K562 (cell line): ENCODE measurements at regions not wholly inside any gene's neighbourhood (a gene's known extent, or its start where the extent isn't known, plus 50 kb on each side); places are given as distances from the start of the nearest gene placed in this dataset.

Source experiments
- ATAC-seq: fragments of 200-7000 bp; cut with Tn5 transposase; 3 replicates; pipeline ENCODE4 v1.9.1; 2020; ENCODE audit warnings: moderate library complexity
- BruUV-seq: library from RNA; stranded (reverse); fragments of 400-500 nt; replicated peaks from 2 replicates; lab custom pipeline; 2021; lab: Mats Ljungman, UMichigan
- CTCF ChIA-PET: fragments of 300-600 bp; formaldehyde crosslinking; extraction: SDS; loops from one replicate; lab custom pipeline; 2021; ENCODE audit warnings: low intra/inter-chr PET ratio; lab: Yijun Ruan, JAX
- POLR2A ChIA-PET: fragments of 300-600, 350-650 bp; sonication (Branson Sonifier 250); formaldehyde crosslinking; extraction: SDS; loops from one replicate; lab custom pipeline; 2021; ENCODE audit warnings: antibody characterized with exemption, inconsistent platforms; lab: Yijun Ruan, JAX
- DNase-seq, 4 experiments: peaks; one replicate each; pipeline versions ENCODE4 v3.0.0 to v3.0.0-alpha.2; 2011 to 2018; ENCODE audit warnings: low spot score in 3 of 4, mixed read lengths in 3 of 4; ENCODE audit errors: extremely low read depth in 1 of 4
- FAIRE-seq: peaks from 2 replicates; lab custom pipeline; 2011; peaks lifted over from hg19 to GRCh38; lab: Jason Lieb, UNC
- H2AFZ ChIP-seq: 2 replicates; pipeline ENCODE4 v1.6.0; 2011; ENCODE audit warnings: low read depth, low read length, control low read depth, inconsistent platforms
- H3K27ac ChIP-seq: fragments of 200-600 bp; 3 replicates; pipeline ENCODE4 v1.8.0; 2011; ENCODE audit warnings: low read depth, mild to moderate bottlenecking, control low read depth, inconsistent platforms, low read length, moderate library complexity, mixed read lengths; ENCODE audit errors: extremely low read depth
- H3K27me3 ChIP-seq, 2 experiments: fragments of 300-600 bp in 1 of 2; 2 replicates in 1 of 2; 3 replicates in 1 of 2; pipeline versions ENCODE4 v1.6.0 to v1.8.0; 2011; ENCODE audit warnings: inconsistent platforms in 2 of 2, low read length in 2 of 2, mild to moderate bottlenecking in 1 of 2, mixed read lengths in 1 of 2, moderate library complexity in 1 of 2; ENCODE audit not compliant: control insufficient read depth in 2 of 2, insufficient read depth in 2 of 2
- H3K36me3 ChIP-seq: fragments of 300-600 bp; 3 replicates; pipeline ENCODE4 v1.8.0; 2011; ENCODE audit warnings: mild to moderate bottlenecking, low read length, inconsistent platforms; ENCODE audit not compliant: control insufficient read depth, insufficient read depth
- H3K4me1 ChIP-seq, 2 experiments: fragments of 200-600 bp in 1 of 2; replicated peaks in 1 of 2; 2 replicates in 1 of 2; 3 replicates in 1 of 2; pipeline versions ENCODE4 v1.5.1 to v1.8.0; 2011; ENCODE audit warnings: inconsistent platforms in 2 of 2, low read length in 2 of 2, mild to moderate bottlenecking in 1 of 2, mixed read lengths in 1 of 2, moderate library complexity in 1 of 2; ENCODE audit not compliant: control insufficient read depth in 2 of 2, insufficient read depth in 2 of 2
- H3K4me2 ChIP-seq: 2 replicates; pipeline ENCODE4 v1.6.1; 2011; ENCODE audit warnings: low read length, control low read depth, inconsistent platforms, mixed read lengths; ENCODE audit not compliant: insufficient read depth
- H3K4me3 ChIP-seq: fragments of 200-600 bp; sonication (generic), shearing (Covaris generic); 2 replicates; pipeline ENCODE4 v1.5.1; 2016; ENCODE audit warnings: control low read depth, inconsistent platforms
- H3K79me2 ChIP-seq: fragments of 200-600 bp; 3 replicates; pipeline ENCODE4 v1.8.0; 2011; ENCODE audit warnings: low read length, inconsistent platforms; ENCODE audit not compliant: control insufficient read depth, insufficient read depth
- H3K9ac ChIP-seq, 2 experiments: 2 replicates each; pipeline versions ENCODE4 v1.6.0 to v1.6.1; 2011; ENCODE audit warnings: low read depth in 2 of 2, low read length in 2 of 2, control low read depth in 1 of 2, inconsistent platforms in 1 of 2, mild to moderate bottlenecking in 1 of 2, mixed read lengths in 1 of 2; ENCODE audit not compliant: insufficient read depth in 1 of 2
- H3K9me1 ChIP-seq: one replicate; pipeline ENCODE4 v1.6.0; 2011; ENCODE audit warnings: inconsistent platforms, mild to moderate bottlenecking, low read length, moderate library complexity; ENCODE audit not compliant: control insufficient read depth, insufficient read depth
- H3K9me3 ChIP-seq: replicated peaks from 2 replicates; pipeline ENCODE4 v1.5.1; 2011; ENCODE audit warnings: low read depth, low read length, inconsistent platforms; ENCODE audit not compliant: control insufficient read depth, insufficient read depth
- H4K20me1 ChIP-seq: replicated peaks from 2 replicates; pipeline ENCODE4 v1.6.1; 2011; ENCODE audit warnings: low read length, inconsistent platforms, mixed read lengths; ENCODE audit not compliant: control insufficient read depth, insufficient read depth
- CREBBP ChIP-seq: IDR thresholded peaks from one replicate; pipeline ENCODE4 v1.6.1; 2012; ENCODE audit warnings: low read depth, mild to moderate bottlenecking, control low read depth, inconsistent platforms, low read length
- CXXC5 ChIP-seq: fragments of 250-450 bp; sonication (Bioruptor Pico); IDR thresholded peaks from 2 replicates; pipeline ENCODE4 v1.8.0; 2022; ENCODE audit warnings: inconsistent platforms, mild to moderate bottlenecking, moderate library complexity
- FOXK1 ChIP-seq: sonication (generic); formaldehyde crosslinking; IDR thresholded peaks from 2 replicates; pipeline ENCODE4 v1.8.0; 2022; ENCODE audit warnings: missing genetic modification reagents, mild to moderate bottlenecking, borderline replicate concordance
- KLF1 ChIP-seq: fragments of 450-650 bp; IDR thresholded peaks from 2 replicates; pipeline ENCODE4 v1.6.1; 2016; ENCODE audit warnings: missing genetic modification characterization, missing compliant biosample characterization
- KLF16 ChIP-seq: IDR thresholded peaks from 2 replicates; pipeline ENCODE4 v1.6.1; 2016; ENCODE audit warnings: antibody characterized with exemption
- OTX1 ChIP-seq: fragments of 450-650 bp; formaldehyde crosslinking; IDR thresholded peaks from 2 replicates; pipeline ENCODE4 v1.4.0; 2022; ENCODE audit warnings: mild to moderate bottlenecking
- PML ChIP-seq: IDR thresholded peaks from 2 replicates; pipeline ENCODE4 v1.6.1; 2012; ENCODE audit warnings: low read length, inconsistent platforms
- POLR3G ChIP-seq: IDR thresholded peaks from 2 replicates; pipeline ENCODE4 v1.6.1; 2011; ENCODE audit not compliant: insufficient read length, insufficient replicate concordance; ENCODE audit errors: extremely low read depth
- ZFPM2 ChIP-seq: fragments of 250-450 bp; sonication (Bioruptor Pico); IDR thresholded peaks from 2 replicates; pipeline ENCODE4 v1.5.1; 2022; ENCODE audit warnings: mild to moderate bottlenecking
- ZNF75A ChIP-seq: fragments of 450-650 bp; formaldehyde crosslinking; IDR thresholded peaks from 2 replicates; pipeline ENCODE4 v1.4.0; 2020; ENCODE audit warnings: mild to moderate bottlenecking
- WGBS: fragments of 100-300 bp; shearing (Covaris generic); methylation state at CpG from one replicate; pipeline ENCODE4 v1.1.6; 2016; ENCODE audit warnings: low coverage, mixed read lengths; ENCODE audit not compliant: insufficient coverage; ENCODE audit errors: missing lambda C conversion rate; 5-methylcytosine and 5-hydroxymethylcytosine counted together
- in situ Hi-C: fragments of 300-500 bp; cut with MboI; formaldehyde crosslinking; loops from 4 replicates; pipeline ENCODE4 v1.15.0; 2018; ENCODE audit warnings: inconsistent platforms, mixed read lengths
- intact Hi-C: fragments of 100-400 bp; cut with micrococcal nuclease; formaldehyde crosslinking; loops from 2 replicates; pipeline ENCODE4 v1.14.2; 2022
- TF ChIP-seq, protein P1 (sequence below), 3 experiments: fragments of 200-800 bp in 1 of 3; fragments of 250-450 bp in 1 of 3; fragments of 450-650 bp in 1 of 3; sonication (Bioruptor Pico) in 1 of 3; sonication (Bioruptor generic) in 1 of 3; formaldehyde crosslinking in 1 of 3; IDR thresholded peaks; 2 replicates each; pipeline versions ENCODE4 v1.6.1 to v1.8.0; 2016 to 2022; ENCODE audit warnings: mild to moderate bottlenecking in 2 of 3, missing genetic modification characterization in 2 of 3, missing compliant biosample characterization in 1 of 3, moderate library complexity in 1 of 3

DNA sequence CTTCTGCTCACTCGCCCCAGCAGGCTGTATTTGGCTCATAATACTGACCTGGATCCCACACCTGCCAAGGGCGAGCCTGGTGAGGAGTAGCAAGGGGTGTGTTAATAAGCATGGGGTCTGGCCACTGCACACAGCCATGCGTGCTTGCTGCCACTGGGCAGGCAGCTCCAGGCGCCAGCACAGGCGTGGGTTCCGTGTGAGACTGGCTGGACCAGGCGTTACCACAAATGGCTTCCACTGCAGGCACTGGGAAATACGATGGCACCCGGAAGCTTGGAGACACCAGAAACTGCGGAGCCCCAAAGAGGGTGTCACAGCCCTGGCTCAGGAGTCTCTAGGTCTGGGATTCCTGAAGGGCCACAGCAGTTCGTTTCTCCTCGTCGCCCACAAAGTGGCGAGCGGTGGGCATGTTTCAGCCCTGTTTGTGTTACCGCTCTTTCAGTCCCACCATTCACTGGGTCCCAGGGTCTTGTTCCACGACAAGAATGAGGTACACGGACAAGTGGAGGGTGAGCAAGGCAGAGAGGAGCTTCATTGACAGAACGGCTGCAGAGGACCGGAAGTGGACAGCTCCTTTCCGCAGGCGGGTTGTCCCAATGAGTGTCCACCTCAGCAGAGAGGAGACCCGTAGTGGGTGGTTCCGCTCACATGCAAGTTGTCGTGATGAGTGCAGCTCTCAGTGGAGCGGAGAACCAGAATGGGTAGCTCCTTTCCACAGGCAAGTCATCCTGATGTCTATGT is 428.9 kb downstream of the EPHA5 start:
- peak overlapping the region; percentile 64 for H3K27ac ChIP-seq
- peaks cover 0 to 6% of the 10 kb centered on the region in 2 experiments; a peak in 2 of 5 replicates for H3K4me1 ChIP-seq
- 2% methylated on average over 21 of the region's 26 CpGs for WGBS
- H3K36me3 ChIP-seq: no peaks in the 10 kb centered on the region; the same call in 2 of the 3 replicates
- peaks cover 10% of the 10 kb centered on the region for H3K79me2 ChIP-seq
- in situ Hi-C loops (no loop called here), intact Hi-C loops (no loop called here)
- H3K9me3 ChIP-seq: no peaks in the 10 kb centered on the region
- FAIRE-seq (peak; percentile 52), ATAC-seq (peak; percentile 97), DNase-seq (peak; percentile 8 to 74 (median 20))
- POLR2A ChIA-PET: no interaction called here
- H4K20me1 ChIP-seq: no peaks in the 10 kb centered on the region
- peak overlapping the region; percentile 59 for H3K4me3 ChIP-seq
- TSS peak; percentile 79 for BruUV-seq
- H3K9me1 ChIP-seq: no peaks in the 10 kb centered on the region
- H3K27me3 ChIP-seq: no peaks in the 10 kb centered on the region
- peak overlapping the region; percentile 55 to 91 for H3K9ac ChIP-seq
- H3K4me2 ChIP-seq: peak overlapping the region; percentile 77
- peak overlapping the region; percentile 86 for H2AFZ ChIP-seq
- CTCF ChIA-PET: no interaction called here
- TF ChIP-seq PML (no peak), CXXC5 (CRISPR knock-in tag) (peak; percentile 39; the same call in 1 of the 2 replicates), KLF1 (tag) (no peak), CREBBP (no peak), ZNF75A (CRISPR knock-in tag) (no peak), OTX1 (CRISPR knock-in tag) (no peak), POLR3G (no peak), KLF16 (no peak), ZFPM2 (CRISPR knock-in tag) (no peak), FOXK1 (CRISPR knock-in tag) (0 out of 2 replicates have a peak, but pooled peaks have one; percentile 50)
- TF ChIP-seq, protein P1, sequence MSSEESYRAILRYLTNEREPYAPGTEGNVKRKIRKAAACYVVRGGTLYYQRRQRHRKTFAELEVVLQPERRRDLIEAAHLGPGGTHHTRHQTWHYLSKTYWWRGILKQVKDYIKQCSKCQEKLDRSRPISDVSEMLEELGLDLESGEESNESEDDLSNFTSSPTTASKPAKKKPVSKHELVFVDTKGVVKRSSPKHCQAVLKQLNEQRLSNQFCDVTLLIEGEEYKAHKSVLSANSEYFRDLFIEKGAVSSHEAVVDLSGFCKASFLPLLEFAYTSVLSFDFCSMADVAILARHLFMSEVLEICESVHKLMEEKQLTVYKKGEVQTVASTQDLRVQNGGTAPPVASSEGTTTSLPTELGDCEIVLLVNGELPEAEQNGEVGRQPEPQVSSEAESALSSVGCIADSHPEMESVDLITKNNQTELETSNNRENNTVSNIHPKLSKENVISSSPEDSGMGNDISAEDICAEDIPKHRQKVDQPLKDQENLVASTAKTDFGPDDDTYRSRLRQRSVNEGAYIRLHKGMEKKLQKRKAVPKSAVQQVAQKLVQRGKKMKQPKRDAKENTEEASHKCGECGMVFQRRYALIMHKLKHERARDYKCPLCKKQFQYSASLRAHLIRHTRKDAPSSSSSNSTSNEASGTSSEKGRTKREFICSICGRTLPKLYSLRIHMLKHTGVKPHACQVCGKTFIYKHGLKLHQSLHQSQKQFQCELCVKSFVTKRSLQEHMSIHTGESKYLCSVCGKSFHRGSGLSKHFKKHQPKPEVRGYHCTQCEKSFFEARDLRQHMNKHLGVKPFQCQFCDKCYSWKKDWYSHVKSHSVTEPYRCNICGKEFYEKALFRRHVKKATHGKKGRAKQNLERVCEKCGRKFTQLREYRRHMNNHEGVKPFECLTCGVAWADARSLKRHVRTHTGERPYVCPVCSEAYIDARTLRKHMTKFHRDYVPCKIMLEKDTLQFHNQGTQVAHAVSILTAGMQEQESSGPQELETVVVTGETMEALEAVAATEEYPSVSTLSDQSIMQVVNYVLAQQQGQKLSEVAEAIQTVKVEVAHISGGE (CRISPR knock-in tag; IDR thresholded peaks at IDR 0.05): peak in 2 of 3 experiments; percentile 89 to 98; a peak in 4 of 6 replicates
